ENCODE measurements at regions not wholly inside any gene's neighbourhood (a gene's known extent, or its start where the extent isn't known, plus 50 kb on each side); places are given as distances from the start of the nearest gene placed in this dataset.

GRCh38 chr3:30282154-30282696 lies 324.2 kb upstream of the TGFBR2 start:
- Histone ChIP-seq H2BK5ac (ENCODE audit: low read depth, low read length, poor library complexity, severe bottlenecking) (no peak overlapping the region), H4K8ac (ENCODE audit: low read length) (no peak overlapping the region), H2AFZ (ENCODE audit: low read depth, low read length) (no peak overlapping the region), H2BK12ac (ENCODE audit: low read length in 2 of 2) (no peak overlapping the region), H3K23ac (ENCODE audit: low read length in 2 of 2) (no peak overlapping the region), H4K91ac (ENCODE audit: low read length) (no peak overlapping the region), H2AK5ac (ENCODE audit: low read length, severe bottlenecking) (no peak overlapping the region), H2BK120ac (ENCODE audit: low read depth, low read length) (no peak overlapping the region), H3K4ac (ENCODE audit: low read depth in 1 of 2, low read length in 2 of 2) (no peak overlapping the region), H3K9me3 (ENCODE audit: control insufficient read depth, low read length) (peaks cover 4% of the 10 kb centered on the region), H3K27me3 (ENCODE audit: control insufficient read depth in 1 of 2, insufficient read depth in 1 of 2, low read length in 2 of 2) (no peaks in the 10 kb centered on the region), H3K18ac (ENCODE audit: low read depth in 1 of 2, low read length in 2 of 2) (no peak overlapping the region), H3K14ac (ENCODE audit: low read length in 2 of 2) (no peak overlapping the region), H3K4me1 (ENCODE audit: control insufficient read depth, insufficient read depth, low read depth, low read length) (peaks cover 2% of the 10 kb centered on the region), H2BK15ac (ENCODE audit: low read depth, poor library complexity, severe bottlenecking) (no peak overlapping the region), H3K79me1 (replicated peaks; ENCODE audit: low read length, poor library complexity, severe bottlenecking) (no peaks in the 10 kb centered on the region), H3K27ac (ENCODE audit: low read length, poor library complexity, severe bottlenecking) (peak overlapping the region; percentile 90), H3K36me3 (ENCODE audit: control insufficient read depth in 1 of 2, insufficient read depth in 2 of 2, low read depth in 1 of 2, low read length in 2 of 2) (no peaks in the 10 kb centered on the region), H3K9ac (ENCODE audit: low read length) (peak overlapping the region; percentile 77), H3K4me3 (ENCODE audit: insufficient read depth in 1 of 2, low read depth in 1 of 2, low read length in 2 of 2) (no peak overlapping the region), H3K4me2 (ENCODE audit: low read length, poor library complexity, severe bottlenecking) (no peak overlapping the region)
- 0% methylated on average over 2 of the region's 3 CpGs for WGBS
- DNase-seq: peak; percentile 83

DNA sequence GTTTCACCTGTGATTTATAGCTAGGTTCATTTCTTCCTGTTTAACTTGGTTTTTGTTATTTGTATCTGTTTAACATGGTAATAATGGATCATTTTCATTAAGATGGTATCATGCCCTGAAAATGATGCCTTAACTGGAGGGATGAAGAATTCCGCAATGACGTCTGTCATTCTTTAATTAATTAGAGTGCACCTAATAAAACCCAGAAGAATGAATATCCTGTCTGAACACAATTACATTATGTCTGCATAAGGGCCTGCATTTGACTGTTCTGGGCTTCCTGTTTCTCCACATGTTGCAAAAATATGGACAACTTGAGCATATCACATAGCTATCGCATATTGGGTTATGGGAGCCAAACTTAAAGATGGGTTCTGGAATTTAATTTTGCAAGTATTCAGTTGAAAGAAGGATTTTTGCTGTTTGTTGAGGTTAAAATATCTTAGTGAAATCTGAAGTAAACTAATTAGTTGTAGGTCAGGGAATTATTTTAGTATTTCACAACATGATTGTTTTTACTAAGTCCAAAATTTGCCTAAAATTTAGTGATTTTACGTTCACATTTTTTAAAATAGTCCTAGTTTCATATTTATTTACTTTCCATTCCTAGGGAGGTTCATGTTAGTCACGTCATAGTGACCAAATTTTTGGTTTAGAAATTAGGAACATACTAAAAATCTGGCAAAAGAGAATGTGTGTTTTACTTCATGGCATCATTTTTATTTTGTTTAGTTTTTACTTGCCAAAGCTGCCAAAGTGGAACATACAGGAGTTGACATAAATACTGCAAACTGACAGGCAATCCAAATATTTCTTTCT lies 321.0 kb upstream of the TGFBR2 start:
- WGBS: 100% methylated on average over 3 of the region's 5 CpGs
- DNase-seq: no peak
- no peak overlapping the region for H2BK15ac ChIP-seq (ENCODE audit: low read depth, poor library complexity, severe bottlenecking)
- no peak overlapping the region for H3K18ac ChIP-seq (ENCODE audit: low read depth in 1 of 2, low read length in 2 of 2)
- H3K4me1 ChIP-seq (ENCODE audit: control insufficient read depth, insufficient read depth, low read depth, low read length): peaks cover 2% of the 10 kb centered on the region
- H3K4me3 ChIP-seq (ENCODE audit: insufficient read depth in 1 of 2, low read depth in 1 of 2, low read length in 2 of 2): no peak overlapping the region
- no peak overlapping the region for H3K23ac ChIP-seq (ENCODE audit: low read length in 2 of 2)
- no peak overlapping the region for H2BK12ac ChIP-seq (ENCODE audit: low read length in 2 of 2)
- no peak overlapping the region for H2AFZ ChIP-seq (ENCODE audit: low read depth, low read length)
- no peak overlapping the region for H2BK5ac ChIP-seq (ENCODE audit: low read depth, low read length, poor library complexity, severe bottlenecking)
- H3K9me3 ChIP-seq (ENCODE audit: control insufficient read depth, low read length): no peaks in the 10 kb centered on the region
- H3K79me1 ChIP-seq (replicated peaks; ENCODE audit: low read length, poor library complexity, severe bottlenecking): no peaks in the 10 kb centered on the region
- peak overlapping the region; percentile 69 for H3K9ac ChIP-seq (ENCODE audit: low read length)
- peaks cover 0 to 2% of the 10 kb centered on the region in 2 experiments for H3K36me3 ChIP-seq (ENCODE audit: control insufficient read depth in 1 of 2, insufficient read depth in 2 of 2, low read depth in 1 of 2, low read length in 2 of 2)
- no peak overlapping the region for H3K4me2 ChIP-seq (ENCODE audit: low read length, poor library complexity, severe bottlenecking)
- H3K14ac ChIP-seq (ENCODE audit: low read length in 2 of 2): no peak overlapping the region
- H2AK5ac ChIP-seq (ENCODE audit: low read length, severe bottlenecking): no peak overlapping the region
- H3K27ac ChIP-seq (ENCODE audit: low read length, poor library complexity, severe bottlenecking): peak overlapping the region; percentile 34
- H2BK120ac ChIP-seq (ENCODE audit: low read depth, low read length): no peak overlapping the region
- H3K27me3 ChIP-seq (ENCODE audit: control insufficient read depth in 1 of 2, insufficient read depth in 1 of 2, low read length in 2 of 2): no peaks in the 10 kb centered on the region
- H4K8ac ChIP-seq (ENCODE audit: low read length): no peak overlapping the region
- H3K4ac ChIP-seq (ENCODE audit: low read depth in 1 of 2, low read length in 2 of 2): no peak overlapping the region
- no peak overlapping the region for H4K91ac ChIP-seq (ENCODE audit: low read length)

DNA sequence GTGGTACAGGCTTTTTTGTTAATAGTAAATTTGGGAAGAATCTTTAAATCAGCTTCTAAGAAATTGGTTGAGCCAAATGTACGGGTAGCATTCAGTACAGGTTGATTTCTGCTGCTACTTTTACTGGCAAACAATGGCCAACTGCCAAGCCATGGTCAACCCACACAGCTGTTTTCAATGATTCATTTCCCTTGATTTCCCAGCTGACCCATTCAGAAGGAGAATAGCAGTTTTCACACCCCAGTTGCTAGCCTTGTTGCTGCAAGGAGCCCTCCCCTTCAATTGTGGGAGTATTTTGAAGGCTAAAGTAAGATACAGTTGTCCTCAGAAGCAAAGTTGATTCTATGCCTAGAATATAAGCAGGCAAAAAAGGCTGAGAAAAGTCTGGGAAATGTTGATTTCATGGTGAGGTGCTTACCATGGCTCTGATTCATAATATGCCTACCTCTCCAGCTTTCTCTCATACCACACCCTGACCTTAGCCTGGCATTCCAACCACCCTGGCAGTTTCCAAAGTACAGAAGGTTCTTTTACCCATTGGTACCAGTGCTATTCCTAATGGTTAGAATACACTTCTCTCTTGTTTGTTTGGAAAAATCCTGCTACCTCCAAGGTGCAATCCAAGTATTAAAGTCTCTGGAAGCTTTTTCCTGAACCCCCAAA lies 320.3 kb upstream of the TGFBR2 start:
- Histone ChIP-seq H4K8ac (ENCODE audit: low read length) (no peak overlapping the region), H3K18ac (ENCODE audit: low read depth in 1 of 2, low read length in 2 of 2) (peak overlapping the region; percentile 45 to 62)
- WGBS: 17% methylated on average over 1 of the region's 1 CpG

DNA sequence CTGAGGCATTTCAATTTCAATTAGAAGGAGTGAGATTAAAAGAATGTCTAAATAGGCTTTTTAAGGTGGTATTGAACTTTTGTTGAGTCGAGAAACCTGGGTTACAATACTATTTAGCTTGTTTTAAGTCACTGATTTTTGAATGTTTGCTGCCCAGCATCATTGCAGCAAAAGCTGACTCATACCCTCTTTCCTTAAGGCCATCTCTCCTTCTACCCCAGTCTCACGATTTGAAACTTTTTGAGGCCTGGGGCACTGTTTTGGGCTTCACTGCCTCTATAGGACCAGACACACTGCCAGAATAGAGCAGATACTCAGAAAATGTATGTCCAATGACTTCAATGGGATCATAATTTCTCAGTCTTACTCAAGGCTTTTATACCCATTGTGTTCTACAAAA lies 319.6 kb upstream of the TGFBR2 start:
- Histone ChIP-seq H4K91ac (ENCODE audit: low read length) (no peak overlapping the region), H3K9me3 (ENCODE audit: control insufficient read depth, low read length) (no peaks in the 10 kb centered on the region), H3K79me1 (replicated peaks; ENCODE audit: low read length, poor library complexity, severe bottlenecking) (no peaks in the 10 kb centered on the region), H3K27me3 (ENCODE audit: control insufficient read depth in 1 of 2, insufficient read depth in 1 of 2, low read length in 2 of 2) (no peaks in the 10 kb centered on the region), H4K8ac (ENCODE audit: low read length) (no peak overlapping the region), H3K4ac (ENCODE audit: low read depth in 1 of 2, low read length in 2 of 2) (no peak overlapping the region), H3K36me3 (ENCODE audit: control insufficient read depth in 1 of 2, insufficient read depth in 2 of 2, low read depth in 1 of 2, low read length in 2 of 2) (peaks cover 0 to 4% of the 10 kb centered on the region in 2 experiments), H3K4me1 (ENCODE audit: control insufficient read depth, insufficient read depth, low read depth, low read length) (peaks cover 2% of the 10 kb centered on the region), H2BK15ac (ENCODE audit: low read depth, poor library complexity, severe bottlenecking) (no peak overlapping the region), H2AFZ (ENCODE audit: low read depth, low read length) (no peak overlapping the region), H2BK12ac (ENCODE audit: low read length in 2 of 2) (no peak overlapping the region), H3K9ac (ENCODE audit: low read length) (peak overlapping the region; percentile 65), H2AK5ac (ENCODE audit: low read length, severe bottlenecking) (no peak overlapping the region), H3K4me3 (ENCODE audit: insufficient read depth in 1 of 2, low read depth in 1 of 2, low read length in 2 of 2) (no peak overlapping the region), H2BK120ac (ENCODE audit: low read depth, low read length) (no peak overlapping the region), H3K27ac (ENCODE audit: low read length, poor library complexity, severe bottlenecking) (no peak overlapping the region), H3K18ac (ENCODE audit: low read depth in 1 of 2, low read length in 2 of 2) (peak overlapping the region in 1 of 2 experiments; percentile 4), H3K4me2 (ENCODE audit: low read length, poor library complexity, severe bottlenecking) (no peak overlapping the region), H2BK5ac (ENCODE audit: low read depth, low read length, poor library complexity, severe bottlenecking) (no peak overlapping the region), H3K23ac (ENCODE audit: low read length in 2 of 2) (no peak overlapping the region), H3K14ac (ENCODE audit: low read length in 2 of 2) (no peak overlapping the region)
- WGBS: 69% methylated on average over 2 of the region's 2 CpGs
- no peak for DNase-seq

More for the DNA sequence above, 320.3 kb upstream of the TGFBR2 start:
- peak overlapping the region; percentile 36 for H2AK5ac ChIP-seq (ENCODE audit: low read length, severe bottlenecking)
- H3K4me1 ChIP-seq (ENCODE audit: control insufficient read depth, insufficient read depth, low read depth, low read length): peaks cover 2% of the 10 kb centered on the region
- no peak overlapping the region for H2AFZ ChIP-seq (ENCODE audit: low read depth, low read length)
- H3K9me3 ChIP-seq (ENCODE audit: control insufficient read depth, low read length): no peaks in the 10 kb centered on the region
- H3K9ac ChIP-seq (ENCODE audit: low read length): peak overlapping the region; percentile 69
- no peak overlapping the region for H3K23ac ChIP-seq (ENCODE audit: low read length in 2 of 2)
- H2BK15ac ChIP-seq (ENCODE audit: low read depth, poor library complexity, severe bottlenecking): no peak overlapping the region
- DNase-seq: peak; percentile 78
- H3K4me2 ChIP-seq (ENCODE audit: low read length, poor library complexity, severe bottlenecking): peak overlapping the region; percentile 33
- no peak overlapping the region for H4K91ac ChIP-seq (ENCODE audit: low read length)
- H3K27me3 ChIP-seq (ENCODE audit: control insufficient read depth in 1 of 2, insufficient read depth in 1 of 2, low read length in 2 of 2): no peaks in the 10 kb centered on the region
- H2BK120ac ChIP-seq (ENCODE audit: low read depth, low read length): peak overlapping the region; percentile 44
- H3K36me3 ChIP-seq (ENCODE audit: control insufficient read depth in 1 of 2, insufficient read depth in 2 of 2, low read depth in 1 of 2, low read length in 2 of 2): peaks cover 0 to 4% of the 10 kb centered on the region in 2 experiments
- no peak overlapping the region for H3K14ac ChIP-seq (ENCODE audit: low read length in 2 of 2)
- H3K4me3 ChIP-seq (ENCODE audit: insufficient read depth in 1 of 2, low read depth in 1 of 2, low read length in 2 of 2): no peak overlapping the region
- H3K79me1 ChIP-seq (replicated peaks; ENCODE audit: low read length, poor library complexity, severe bottlenecking): no peaks in the 10 kb centered on the region
- H3K27ac ChIP-seq (ENCODE audit: low read length, poor library complexity, severe bottlenecking): peak overlapping the region; percentile 91
- no peak overlapping the region for H2BK5ac ChIP-seq (ENCODE audit: low read depth, low read length, poor library complexity, severe bottlenecking)
- peak overlapping the region in 1 of 2 experiments; percentile 68 for H3K4ac ChIP-seq (ENCODE audit: low read depth in 1 of 2, low read length in 2 of 2)
- peak overlapping the region; percentile 1 to 49 for H2BK12ac ChIP-seq (ENCODE audit: low read length in 2 of 2)
